ENCODE measurements at regions not wholly inside any gene's neighbourhood (a gene's known extent, or its start where the extent isn't known, plus 50 kb on each side); places are given as distances from the start of the nearest gene placed in this dataset.

GRCh38 chr3:162119651-162120050 is 623.0 kb downstream of the OTOL1 start:
- no peak for TF ChIP-seq POLR2A (IDR thresholded peaks at IDR 0.05)
- no peak for TF ChIP-seq CTCF (IDR thresholded peaks at IDR 0.05)
- no peak for TF ChIP-seq EP300 (IDR thresholded peaks at IDR 0.05)

All from tibial nerve (tissue), 4 donors.